HG03571 (cell line): ENCODE measurements at regions not wholly inside any gene's neighbourhood (a gene's known extent, or its start where the extent isn't known, plus 50 kb on each side); places are given as distances from the start of the nearest gene placed in this dataset.

Experiments used
- ATAC-seq: cut with Tn5 transposase; IDR thresholded peaks from one replicate; pipeline ENCODE4 v1.9.1; 2021; ENCODE audit not compliant: unreplicated experiment

- no peak for ATAC-seq
Observed at GRCh38 chr2:191601060-191601459, 76.9 kb upstream of the NABP1 start.

GRCh38 chr2:191604154-191604553 lies 73.8 kb upstream of the NABP1 start:
- no peak for ATAC-seq

- no peak for ATAC-seq
Observed at GRCh38 chr2:191607096-191607495, 70.8 kb upstream of the NABP1 start.

GRCh38 chr2:191610756-191611155 lies 67.2 kb upstream of the NABP1 start:
- ATAC-seq, result no peak

GRCh38 chr2:191611614-191612013 lies 66.3 kb upstream of the NABP1 start:
- ATAC-seq, result peak; percentile 98

- no peak for ATAC-seq
Observed at GRCh38 chr2:191612496-191612895, 65.4 kb upstream of the NABP1 start.

- no peak for ATAC-seq
Observed at GRCh38 chr2:191614759-191615158, 63.2 kb upstream of the NABP1 start.

- ATAC-seq, result no peak
Observed at GRCh38 chr2:191615596-191615995, 62.3 kb upstream of the NABP1 start.

GRCh38 chr2:191617575-191617974 lies 60.4 kb upstream of the NABP1 start:
- peak; percentile 92 for ATAC-seq

GRCh38 chr2:191618046-191618780 lies 59.7 kb upstream of the NABP1 start:
- ATAC-seq, result no peak

- ATAC-seq, result no peak
Observed at GRCh38 chr2:191618786-191619185, 59.1 kb upstream of the NABP1 start.

- ATAC-seq, result no peak
Observed at GRCh38 chr2:191620144-191620543, 57.8 kb upstream of the NABP1 start.

- no peak for ATAC-seq
Observed at GRCh38 chr2:191622374-191623320, 55.3 kb upstream of the NABP1 start.

- ATAC-seq, result peak; percentile 76
Observed at GRCh38 chr2:191625016-191625415, 52.9 kb upstream of the NABP1 start.

GRCh38 chr2:191625446-191625845 lies 52.5 kb upstream of the NABP1 start:
- no peak for ATAC-seq

- no peak for ATAC-seq
Observed at GRCh38 chr2:191626497-191627151, 51.3 kb upstream of the NABP1 start.

GRCh38 chr2:191627518-191627917 lies 50.4 kb upstream of the NABP1 start:
- ATAC-seq, result no peak
